ENCODE measurements at regions not wholly inside any gene's neighbourhood (a gene's known extent, or its start where the extent isn't known, plus 50 kb on each side); places are given as distances from the start of the nearest gene placed in this dataset.
"Not testable (repeated sequence)": the region's sequence is repeated elsewhere in the genome, so short reads cannot be mapped to it uniquely, and the experiment has no call there.

GRCh38 chr2:83790467-83790866 lies 668.6 kb downstream of the SUCLG1 start:
- H3K9me3 ChIP-seq (replicated peaks; ENCODE audit: control insufficient read depth, insufficient read depth, low read length); DNase-seq (ENCODE audit: low read depth, low spot score); CTCF ChIA-PET; BruUV-seq (replicated peaks); POLR2A ChIA-PET; H3K27me3 ChIP-seq (replicated peaks in 1 of 2; ENCODE audit: control insufficient read depth in 2 of 2, insufficient read depth in 2 of 2, low read length in 1 of 2); H3K4me1 ChIP-seq (ENCODE audit: control insufficient read depth, insufficient read depth, low read length); H3K4me3 ChIP-seq; H3K9ac ChIP-seq (ENCODE audit: control insufficient read depth, insufficient read depth, low read length); H3K4me2 ChIP-seq (ENCODE audit: control insufficient read depth, insufficient read depth); SMC1A ChIA-PET (ENCODE audit: uncharacterized antibody, unreplicated experiment); H3K27ac ChIP-seq (ENCODE audit: control insufficient read depth, insufficient read depth); H2AFZ ChIP-seq (ENCODE audit: control insufficient read depth, low read depth, low read length); intact Hi-C loops (cut with micrococcal nuclease; ENCODE audit: unreplicated experiment); in situ Hi-C loops (cut with MboI); FAIRE-seq; H3K79me2 ChIP-seq (ENCODE audit: control insufficient read depth, insufficient read depth, low read length); H4K20me1 ChIP-seq (ENCODE audit: control insufficient read depth, insufficient read depth); RAD21 ChIA-PET (ENCODE audit: unreplicated experiment); ATAC-seq; H3K36me3 ChIP-seq (ENCODE audit: control insufficient read depth in 2 of 2, insufficient read depth in 2 of 2, low read length in 1 of 2): not testable (repeated sequence)
- 14% methylated on average over 6 of the region's 6 CpGs for WGBS (ENCODE audit: insufficient coverage, insufficient replicate concordance, low lambda C conversion rate, missing lambda C conversion rate)

GRCh38 chr2:83789674-83790073 lies 669.4 kb downstream of the SUCLG1 start:
- H3K27me3 ChIP-seq (replicated peaks in 1 of 2; ENCODE audit: control insufficient read depth in 2 of 2, insufficient read depth in 2 of 2, low read length in 1 of 2); POLR2A ChIA-PET; ATAC-seq; RAD21 ChIA-PET (ENCODE audit: unreplicated experiment); H3K4me3 ChIP-seq; H3K36me3 ChIP-seq (ENCODE audit: control insufficient read depth in 2 of 2, insufficient read depth in 2 of 2, low read length in 1 of 2); DNase-seq (ENCODE audit: low read depth, low spot score); H4K20me1 ChIP-seq (ENCODE audit: control insufficient read depth, insufficient read depth); SMC1A ChIA-PET (ENCODE audit: uncharacterized antibody, unreplicated experiment); FAIRE-seq; BruUV-seq (replicated peaks); H3K4me2 ChIP-seq (ENCODE audit: control insufficient read depth, insufficient read depth); H3K27ac ChIP-seq (ENCODE audit: control insufficient read depth, insufficient read depth); H3K9ac ChIP-seq (ENCODE audit: control insufficient read depth, insufficient read depth, low read length); intact Hi-C loops (cut with micrococcal nuclease; ENCODE audit: unreplicated experiment); H2AFZ ChIP-seq (ENCODE audit: control insufficient read depth, low read depth, low read length); H3K9me3 ChIP-seq (replicated peaks; ENCODE audit: control insufficient read depth, insufficient read depth, low read length); CTCF ChIA-PET; H3K79me2 ChIP-seq (ENCODE audit: control insufficient read depth, insufficient read depth, low read length); H3K4me1 ChIP-seq (ENCODE audit: control insufficient read depth, insufficient read depth, low read length); in situ Hi-C loops (cut with MboI): not testable (repeated sequence)
- 0% methylated on average over 1 of the region's 2 CpGs for WGBS (ENCODE audit: insufficient coverage, insufficient replicate concordance, low lambda C conversion rate, missing lambda C conversion rate)

- H3K4me2 ChIP-seq (ENCODE audit: control insufficient read depth, insufficient read depth); H4K20me1 ChIP-seq (ENCODE audit: control insufficient read depth, insufficient read depth); CTCF ChIA-PET; H3K27ac ChIP-seq (ENCODE audit: control insufficient read depth, insufficient read depth); H3K9me3 ChIP-seq (replicated peaks; ENCODE audit: control insufficient read depth, insufficient read depth, low read length); H3K36me3 ChIP-seq (ENCODE audit: control insufficient read depth in 2 of 2, insufficient read depth in 2 of 2, low read length in 1 of 2); SMC1A ChIA-PET (ENCODE audit: uncharacterized antibody, unreplicated experiment); DNase-seq (ENCODE audit: low read depth, low spot score); in situ Hi-C loops (cut with MboI); intact Hi-C loops (cut with micrococcal nuclease; ENCODE audit: unreplicated experiment); H3K4me3 ChIP-seq; H3K27me3 ChIP-seq (replicated peaks in 1 of 2; ENCODE audit: control insufficient read depth in 2 of 2, insufficient read depth in 2 of 2, low read length in 1 of 2); H3K9ac ChIP-seq (ENCODE audit: control insufficient read depth, insufficient read depth, low read length); H2AFZ ChIP-seq (ENCODE audit: control insufficient read depth, low read depth, low read length); FAIRE-seq; RAD21 ChIA-PET (ENCODE audit: unreplicated experiment); BruUV-seq (replicated peaks); ATAC-seq; H3K4me1 ChIP-seq (ENCODE audit: control insufficient read depth, insufficient read depth, low read length); POLR2A ChIA-PET; H3K79me2 ChIP-seq (ENCODE audit: control insufficient read depth, insufficient read depth, low read length): not testable (repeated sequence)
- 43% methylated on average over 9 of the region's 9 CpGs for WGBS (ENCODE audit: insufficient coverage, insufficient replicate concordance, low lambda C conversion rate, missing lambda C conversion rate)
Observed at GRCh38 chr2:83788938-83789566, 670.0 kb downstream of the SUCLG1 start.
